Gastroesophageal sphincter (tissue), 3 donors: ENCODE measurements at regions not wholly inside any gene's neighbourhood (a gene's known extent, or its start where the extent isn't known, plus 50 kb on each side); places are given as distances from the start of the nearest gene placed in this dataset.

Experiments
- POLR2A ChIP-seq, 2 donors: fragments of 450-650 bp; IDR thresholded peaks; one replicate each; pipeline ENCODE4 v1.6.1; 2017; ENCODE audit warnings: antibody characterized with exemption in 2 of 2, mild to moderate bottlenecking in 2 of 2, moderate library complexity in 1 of 2
- POLR2AphosphoS5 ChIP-seq: sonication (generic); formaldehyde crosslinking; IDR thresholded peaks from one replicate; pipeline ENCODE4 v1.6.1; 2017; ENCODE audit warnings: antibody characterized with exemption
- TF ChIP-seq, protein P1 (sequence below), 4 experiments: fragments of 200-600 bp in 2 of 4; fragments of 450-650 bp in 2 of 4; sonication (generic) in 1 of 4; IDR thresholded peaks; one replicate each; pipeline ENCODE4 v1.5.1; 2017 to 2019; ENCODE audit warnings: antibody characterized with exemption in 4 of 4, mild to moderate bottlenecking in 2 of 4, moderate library complexity in 2 of 4

GRCh38 chr12:60704171-60704914 lies 1108.5 kb downstream of the SLC16A7 start:
- TF ChIP-seq, protein P1, sequence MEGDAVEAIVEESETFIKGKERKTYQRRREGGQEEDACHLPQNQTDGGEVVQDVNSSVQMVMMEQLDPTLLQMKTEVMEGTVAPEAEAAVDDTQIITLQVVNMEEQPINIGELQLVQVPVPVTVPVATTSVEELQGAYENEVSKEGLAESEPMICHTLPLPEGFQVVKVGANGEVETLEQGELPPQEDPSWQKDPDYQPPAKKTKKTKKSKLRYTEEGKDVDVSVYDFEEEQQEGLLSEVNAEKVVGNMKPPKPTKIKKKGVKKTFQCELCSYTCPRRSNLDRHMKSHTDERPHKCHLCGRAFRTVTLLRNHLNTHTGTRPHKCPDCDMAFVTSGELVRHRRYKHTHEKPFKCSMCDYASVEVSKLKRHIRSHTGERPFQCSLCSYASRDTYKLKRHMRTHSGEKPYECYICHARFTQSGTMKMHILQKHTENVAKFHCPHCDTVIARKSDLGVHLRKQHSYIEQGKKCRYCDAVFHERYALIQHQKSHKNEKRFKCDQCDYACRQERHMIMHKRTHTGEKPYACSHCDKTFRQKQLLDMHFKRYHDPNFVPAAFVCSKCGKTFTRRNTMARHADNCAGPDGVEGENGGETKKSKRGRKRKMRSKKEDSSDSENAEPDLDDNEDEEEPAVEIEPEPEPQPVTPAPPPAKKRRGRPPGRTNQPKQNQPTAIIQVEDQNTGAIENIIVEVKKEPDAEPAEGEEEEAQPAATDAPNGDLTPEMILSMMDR (IDR thresholded peaks at IDR 0.05): no peak
- no peak for TF ChIP-seq POLR2A (IDR thresholded peaks at IDR 0.05)
- TF ChIP-seq POLR2AphosphoS5: no peak
